OCI-LY7 (cell line): ENCODE measurements at regions not wholly inside any gene's neighbourhood (a gene's known extent, or its start where the extent isn't known, plus 50 kb on each side); places are given as distances from the start of the nearest gene placed in this dataset.
"Not testable (repeated sequence)": the region's sequence is repeated elsewhere in the genome, so short reads cannot be mapped to it uniquely, and the experiment has no call there.

Experiments used
- BruUV-seq: library from RNA; stranded (reverse); fragments of 400-500 nt; replicated peaks from 2 replicates; lab custom pipeline; 2021; lab: Mats Ljungman, UMichigan
- CTCF ChIA-PET: fragments of 300-600 bp; sonication (Branson Sonifier 250); formaldehyde crosslinking; loops from one replicate; lab custom pipeline; 2022; ENCODE audit warnings: antibody characterized with exemption; ENCODE audit not compliant: unreplicated experiment; lab: Charles Lee
- POLR2A ChIA-PET: fragments of 300-600 bp; sonication (Branson Sonifier 250); formaldehyde crosslinking; loops from one replicate; lab custom pipeline; 2022; ENCODE audit warnings: antibody characterized with exemption; lab: Charles Lee
- DNase-seq: peaks from one replicate; pipeline ENCODE4 v3.0.0-alpha.2; 2015; ENCODE audit warnings: low spot score
- H2AFZ ChIP-seq: fragments of 200-600 bp; sonication (generic), shearing (Covaris generic); 2 replicates; pipeline ENCODE4 v1.6.1; 2014; ENCODE audit warnings: mild to moderate bottlenecking, antibody characterized with exemption, low read length, moderate library complexity
- H3K27ac ChIP-seq: fragments of 200-600 bp; sonication (generic); 2 replicates; pipeline ENCODE4 v1.5.1; 2014; ENCODE audit warnings: mixed run types, low read depth, mild to moderate bottlenecking, moderate library complexity, low read length, inconsistent platforms; ENCODE audit not compliant: poor library complexity, severe bottlenecking
- H3K36me3 ChIP-seq: fragments of 200-600 bp; sonication (generic); 2 replicates; pipeline ENCODE4 v1.6.1; 2014; ENCODE audit warnings: mild to moderate bottlenecking, antibody characterized with exemption, low read length, moderate library complexity, mixed read lengths; ENCODE audit not compliant: insufficient read depth
- H3K4me1 ChIP-seq: fragments of 200-600 bp; sonication (generic); 2 replicates; pipeline ENCODE4 v1.5.1; 2014; ENCODE audit warnings: mild to moderate bottlenecking, low read length; ENCODE audit not compliant: insufficient read depth, poor library complexity, severe bottlenecking
- H3K4me2 ChIP-seq: fragments of 200-600 bp; sonication (generic); 2 replicates; pipeline ENCODE4 v1.6.1; 2014; ENCODE audit warnings: mild to moderate bottlenecking, low read length
- H3K4me3 ChIP-seq: fragments of 200-600 bp; sonication (generic); 2 replicates; pipeline ENCODE4 v1.5.1; 2014; ENCODE audit warnings: mild to moderate bottlenecking, low read depth, low read length; ENCODE audit not compliant: poor library complexity, severe bottlenecking
- H3K79me2 ChIP-seq: fragments of 200-600 bp; sonication (generic); 2 replicates; pipeline ENCODE4 v1.6.1; 2016; ENCODE audit warnings: low read depth, mild to moderate bottlenecking, low read length, moderate library complexity, mixed read lengths; ENCODE audit not compliant: insufficient read depth
- H3K9me2 ChIP-seq: fragments of 200-600 bp; sonication (generic); 2 replicates; pipeline ENCODE4 v1.6.1; 2016; ENCODE audit warnings: mild to moderate bottlenecking, low read length, mixed read lengths; ENCODE audit not compliant: insufficient read depth
- H3K9me3 ChIP-seq: fragments of 200-600 bp; sonication (generic); 2 replicates; pipeline ENCODE4 v1.6.1; 2014; ENCODE audit warnings: mild to moderate bottlenecking, mixed run types, low read length, mixed read lengths
- H4K20me1 ChIP-seq: fragments of 200-600 bp; sonication (generic); 2 replicates; pipeline ENCODE4 v1.6.1; 2014; ENCODE audit warnings: mild to moderate bottlenecking, antibody characterized with exemption, low read length, moderate library complexity, mixed read lengths; ENCODE audit not compliant: insufficient read depth
- EZH2phosphoT487 ChIP-seq: fragments of 200-600 bp; sonication (generic); IDR thresholded peaks from 2 replicates; pipeline ENCODE4 v1.6.1; 2018; ENCODE audit warnings: low read depth, borderline replicate concordance, mild to moderate bottlenecking, mixed run types, antibody characterized with exemption, low read length, moderate library complexity, mixed read lengths
- intact Hi-C: fragments of 100-400 bp; cut with micrococcal nuclease; formaldehyde crosslinking; loops from one replicate; pipeline ENCODE4 v1.10.0; 2022; ENCODE audit not compliant: unreplicated experiment
- TF ChIP-seq, protein P1 (sequence below): fragments of 200-600 bp; sonication (generic); conservative IDR thresholded peaks from 2 replicates; pipeline ENCODE4 v1.5.1; 2014; ENCODE audit warnings: mild to moderate bottlenecking, antibody characterized with exemption, low read length, moderate library complexity, mixed read lengths

DNA sequence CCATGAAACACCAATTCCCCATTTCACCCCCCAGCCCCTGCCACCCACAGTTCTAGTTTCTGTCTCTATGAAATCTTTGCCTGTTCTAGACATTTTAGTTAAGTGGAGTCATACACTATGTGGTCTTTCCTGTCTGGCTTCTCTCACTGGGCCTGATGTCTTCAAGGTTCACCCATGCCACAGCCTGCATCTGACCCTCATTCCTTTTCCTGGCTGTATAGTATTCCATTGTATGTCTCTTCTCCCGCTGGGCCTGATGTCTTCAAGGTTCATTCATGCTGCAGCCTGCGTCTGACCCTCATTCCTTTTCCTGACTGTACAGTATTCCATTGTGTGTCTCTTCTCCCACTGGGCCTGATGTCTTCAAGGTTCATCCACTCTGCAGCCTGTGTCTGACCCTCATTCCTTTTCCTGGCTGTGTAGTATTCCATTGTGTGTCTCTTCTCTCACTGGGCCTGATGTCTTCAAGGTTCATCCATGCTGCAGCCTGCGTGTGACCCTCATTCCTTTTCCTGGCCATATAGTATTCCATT, 191.7 kb downstream of the CRLF2 start:
- no peak overlapping the region for H3K4me3 ChIP-seq
- H3K27ac ChIP-seq, result no peak overlapping the region
- no peak overlapping the region for H2AFZ ChIP-seq
- CTCF ChIA-PET, result no interaction called here
- no peak for TF ChIP-seq EZH2phosphoT487
- TF ChIP-seq, protein P1, sequence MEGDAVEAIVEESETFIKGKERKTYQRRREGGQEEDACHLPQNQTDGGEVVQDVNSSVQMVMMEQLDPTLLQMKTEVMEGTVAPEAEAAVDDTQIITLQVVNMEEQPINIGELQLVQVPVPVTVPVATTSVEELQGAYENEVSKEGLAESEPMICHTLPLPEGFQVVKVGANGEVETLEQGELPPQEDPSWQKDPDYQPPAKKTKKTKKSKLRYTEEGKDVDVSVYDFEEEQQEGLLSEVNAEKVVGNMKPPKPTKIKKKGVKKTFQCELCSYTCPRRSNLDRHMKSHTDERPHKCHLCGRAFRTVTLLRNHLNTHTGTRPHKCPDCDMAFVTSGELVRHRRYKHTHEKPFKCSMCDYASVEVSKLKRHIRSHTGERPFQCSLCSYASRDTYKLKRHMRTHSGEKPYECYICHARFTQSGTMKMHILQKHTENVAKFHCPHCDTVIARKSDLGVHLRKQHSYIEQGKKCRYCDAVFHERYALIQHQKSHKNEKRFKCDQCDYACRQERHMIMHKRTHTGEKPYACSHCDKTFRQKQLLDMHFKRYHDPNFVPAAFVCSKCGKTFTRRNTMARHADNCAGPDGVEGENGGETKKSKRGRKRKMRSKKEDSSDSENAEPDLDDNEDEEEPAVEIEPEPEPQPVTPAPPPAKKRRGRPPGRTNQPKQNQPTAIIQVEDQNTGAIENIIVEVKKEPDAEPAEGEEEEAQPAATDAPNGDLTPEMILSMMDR, result no peak
- intact Hi-C loops, result no loop called here
- peaks cover 7% of the 10 kb centered on the region for H3K4me1 ChIP-seq
- H3K79me2 ChIP-seq, result no peaks in the 10 kb centered on the region
- H4K20me1 ChIP-seq, result no peaks in the 10 kb centered on the region
- no peaks in the 10 kb centered on the region for H3K36me3 ChIP-seq
- no peak for DNase-seq
- POLR2A ChIA-PET, result no interaction called here
- no TSS peak for BruUV-seq
- peaks cover 12% of the 10 kb centered on the region; the same call in 1 of the 2 replicates for H3K9me3 ChIP-seq
- H3K4me2 ChIP-seq, result no peak overlapping the region
- no peaks in the 10 kb centered on the region for H3K9me2 ChIP-seq

DNA sequence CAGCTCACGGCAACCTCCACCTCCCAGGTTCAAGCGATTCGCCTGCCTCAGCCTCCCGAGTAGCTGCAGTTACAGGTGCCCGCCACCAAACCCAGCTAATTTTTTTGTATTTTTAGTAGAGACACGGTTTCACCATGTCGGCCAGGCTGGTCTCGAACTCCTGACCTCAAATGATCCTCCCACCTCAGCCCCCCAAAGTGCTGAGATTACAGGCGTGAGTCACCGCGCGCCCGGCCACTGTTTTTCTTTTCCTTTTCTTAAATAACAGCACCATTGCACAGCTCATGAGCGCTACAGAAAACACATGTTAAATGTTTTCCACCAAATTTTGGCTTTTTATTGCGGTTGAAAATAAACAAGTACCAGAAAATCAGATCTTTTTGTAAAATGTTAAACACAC, 195.5 kb downstream of the CRLF2 start:
- BruUV-seq, H3K4me3 ChIP-seq, H3K4me2 ChIP-seq, H2AFZ ChIP-seq, H4K20me1 ChIP-seq, intact Hi-C loops, H3K4me1 ChIP-seq, DNase-seq, POLR2A ChIA-PET, H3K79me2 ChIP-seq, H3K9me2 ChIP-seq, CTCF ChIA-PET, H3K36me3 ChIP-seq, H3K27ac ChIP-seq: not testable (repeated sequence)
- peaks cover 12% of the 10 kb centered on the region; the same call in 1 of the 2 replicates for H3K9me3 ChIP-seq

DNA sequence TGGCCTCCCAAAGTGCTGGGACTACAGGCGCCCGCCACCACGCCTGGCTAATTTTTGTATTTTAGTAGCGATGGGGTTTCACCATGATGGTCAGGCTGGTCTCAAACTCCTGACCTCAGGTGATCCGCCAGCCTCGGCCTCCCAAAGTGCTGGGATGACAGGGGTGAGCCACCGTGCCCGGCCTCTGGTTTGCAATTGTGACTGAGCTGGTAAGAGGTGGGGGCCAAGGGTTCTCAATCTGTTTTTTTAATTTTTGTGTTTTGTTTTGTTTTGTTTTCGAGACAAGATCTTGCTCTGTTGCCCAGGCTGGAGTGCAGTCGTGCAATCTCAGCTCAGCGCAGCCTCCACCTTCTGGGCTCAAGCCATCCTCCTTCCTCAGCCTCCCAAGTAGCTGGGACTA, 196.2 kb downstream of the CRLF2 start:
- POLR2A ChIA-PET, H3K36me3 ChIP-seq, H2AFZ ChIP-seq, H4K20me1 ChIP-seq, H3K79me2 ChIP-seq, H3K27ac ChIP-seq, intact Hi-C loops, H3K4me1 ChIP-seq, BruUV-seq, H3K4me2 ChIP-seq, H3K9me2 ChIP-seq, CTCF ChIA-PET, H3K4me3 ChIP-seq, DNase-seq, H3K9me3 ChIP-seq: not testable (repeated sequence)

DNA sequence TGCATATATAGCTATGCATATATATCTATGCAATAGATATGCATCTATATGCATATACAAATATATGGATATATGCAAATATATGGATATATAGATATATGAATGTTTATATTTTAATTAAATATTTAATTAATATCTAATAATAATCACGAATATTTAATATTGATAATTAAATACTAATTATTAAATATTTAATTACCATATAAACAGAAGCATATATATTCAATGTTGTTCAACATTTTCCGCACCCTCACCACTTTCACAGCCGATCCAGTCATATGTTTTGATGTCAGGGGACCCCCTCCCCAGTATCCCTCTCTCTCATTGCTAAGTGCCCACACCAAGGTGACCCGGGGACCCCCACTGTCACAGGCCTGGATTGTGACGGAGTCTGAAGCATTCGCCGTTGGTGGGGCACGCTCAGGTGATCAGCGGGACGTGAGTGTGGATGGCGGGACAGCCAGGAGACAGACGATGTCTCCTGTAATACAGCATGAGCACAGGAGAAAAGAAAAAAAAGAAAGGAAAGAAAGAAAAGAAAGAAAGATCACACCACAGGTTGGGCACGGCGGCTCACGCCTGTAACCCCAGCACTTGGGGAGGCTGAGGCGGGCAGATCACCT, 199.7 kb downstream of the CRLF2 start:
- no peak for DNase-seq
- CTCF ChIA-PET, result no interaction called here
- no peak overlapping the region for H2AFZ ChIP-seq
- H3K27ac ChIP-seq, result no peak overlapping the region
- peaks cover 29% of the 10 kb centered on the region for H3K4me1 ChIP-seq
- intact Hi-C loops, result no loop called here
- H3K4me3 ChIP-seq, result no peak overlapping the region
- no TSS peak for BruUV-seq
- H3K79me2 ChIP-seq, result no peaks in the 10 kb centered on the region
- no peaks in the 10 kb centered on the region for H4K20me1 ChIP-seq
- no peak overlapping the region for H3K4me2 ChIP-seq
- H3K36me3 ChIP-seq, result no peaks in the 10 kb centered on the region
- H3K9me3 ChIP-seq, result no peaks in the 10 kb centered on the region
- no peaks in the 10 kb centered on the region for H3K9me2 ChIP-seq
- TF ChIP-seq EZH2phosphoT487, result no peak
- TF ChIP-seq, protein P1, result no peak
- POLR2A ChIA-PET, result no interaction called here
